ENCODE measurements at regions not wholly inside any gene's neighbourhood (a gene's known extent, or its start where the extent isn't known, plus 50 kb on each side); places are given as distances from the start of the nearest gene placed in this dataset.

DNA sequence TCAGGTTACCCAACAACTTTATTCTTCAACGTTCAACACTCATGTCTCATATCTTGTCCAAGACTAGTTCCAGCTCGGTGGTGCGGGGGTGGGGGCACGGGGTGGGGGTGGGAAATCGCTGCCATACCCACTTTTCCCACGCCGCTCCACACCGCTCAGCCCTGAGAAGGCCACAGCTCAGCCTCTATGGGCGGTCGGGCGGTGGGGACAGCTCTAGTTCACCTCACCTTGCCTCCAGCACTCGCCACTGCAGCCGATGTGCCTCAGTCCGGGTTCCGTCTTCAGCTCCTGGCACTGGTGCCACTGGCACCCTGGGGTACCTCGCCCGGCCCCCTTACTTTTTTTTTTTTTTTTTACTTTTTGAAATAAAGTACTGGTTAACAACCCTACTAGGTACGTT, 522.2 kb downstream of the PCDH19 start:
- TF ChIP-seq POLR2A (IDR thresholded peaks at IDR 0.05): no peak
- TF ChIP-seq, protein P1, sequence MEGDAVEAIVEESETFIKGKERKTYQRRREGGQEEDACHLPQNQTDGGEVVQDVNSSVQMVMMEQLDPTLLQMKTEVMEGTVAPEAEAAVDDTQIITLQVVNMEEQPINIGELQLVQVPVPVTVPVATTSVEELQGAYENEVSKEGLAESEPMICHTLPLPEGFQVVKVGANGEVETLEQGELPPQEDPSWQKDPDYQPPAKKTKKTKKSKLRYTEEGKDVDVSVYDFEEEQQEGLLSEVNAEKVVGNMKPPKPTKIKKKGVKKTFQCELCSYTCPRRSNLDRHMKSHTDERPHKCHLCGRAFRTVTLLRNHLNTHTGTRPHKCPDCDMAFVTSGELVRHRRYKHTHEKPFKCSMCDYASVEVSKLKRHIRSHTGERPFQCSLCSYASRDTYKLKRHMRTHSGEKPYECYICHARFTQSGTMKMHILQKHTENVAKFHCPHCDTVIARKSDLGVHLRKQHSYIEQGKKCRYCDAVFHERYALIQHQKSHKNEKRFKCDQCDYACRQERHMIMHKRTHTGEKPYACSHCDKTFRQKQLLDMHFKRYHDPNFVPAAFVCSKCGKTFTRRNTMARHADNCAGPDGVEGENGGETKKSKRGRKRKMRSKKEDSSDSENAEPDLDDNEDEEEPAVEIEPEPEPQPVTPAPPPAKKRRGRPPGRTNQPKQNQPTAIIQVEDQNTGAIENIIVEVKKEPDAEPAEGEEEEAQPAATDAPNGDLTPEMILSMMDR (IDR thresholded peaks at IDR 0.05): no peak
